K562 (cell line): ENCODE measurements at regions not wholly inside any gene's neighbourhood (a gene's known extent, or its start where the extent isn't known, plus 50 kb on each side); places are given as distances from the start of the nearest gene placed in this dataset.

Source experiments
- ATAC-seq: fragments of 200-7000 bp; cut with Tn5 transposase; 3 replicates; pipeline ENCODE4 v1.9.1; 2020; ENCODE audit warnings: moderate library complexity
- BruUV-seq: library from RNA; stranded (reverse); fragments of 400-500 nt; replicated peaks from 2 replicates; lab custom pipeline; 2021; lab: Mats Ljungman, UMichigan
- CTCF ChIA-PET: fragments of 300-600 bp; formaldehyde crosslinking; extraction: SDS; loops from one replicate; lab custom pipeline; 2021; ENCODE audit warnings: low intra/inter-chr PET ratio; lab: Yijun Ruan, JAX
- POLR2A ChIA-PET: fragments of 300-600, 350-650 bp; sonication (Branson Sonifier 250); formaldehyde crosslinking; extraction: SDS; loops from one replicate; lab custom pipeline; 2021; ENCODE audit warnings: antibody characterized with exemption, inconsistent platforms; lab: Yijun Ruan, JAX
- DNase-seq, 4 experiments: peaks; one replicate each; pipeline versions ENCODE4 v3.0.0 to v3.0.0-alpha.2; 2011 to 2018; ENCODE audit warnings: low spot score in 3 of 4, mixed read lengths in 3 of 4; ENCODE audit errors: extremely low read depth in 1 of 4
- FAIRE-seq: peaks from 2 replicates; lab custom pipeline; 2011; peaks lifted over from hg19 to GRCh38; lab: Jason Lieb, UNC
- H2AFZ ChIP-seq: 2 replicates; pipeline ENCODE4 v1.6.0; 2011; ENCODE audit warnings: low read depth, low read length, control low read depth, inconsistent platforms
- H3K27ac ChIP-seq: fragments of 200-600 bp; 3 replicates; pipeline ENCODE4 v1.8.0; 2011; ENCODE audit warnings: low read depth, mild to moderate bottlenecking, control low read depth, inconsistent platforms, low read length, moderate library complexity, mixed read lengths; ENCODE audit errors: extremely low read depth
- H3K27me3 ChIP-seq, 2 experiments: fragments of 300-600 bp in 1 of 2; 2 replicates in 1 of 2; 3 replicates in 1 of 2; pipeline versions ENCODE4 v1.6.0 to v1.8.0; 2011; ENCODE audit warnings: inconsistent platforms in 2 of 2, low read length in 2 of 2, mild to moderate bottlenecking in 1 of 2, mixed read lengths in 1 of 2, moderate library complexity in 1 of 2; ENCODE audit not compliant: control insufficient read depth in 2 of 2, insufficient read depth in 2 of 2
- H3K36me3 ChIP-seq: fragments of 300-600 bp; 3 replicates; pipeline ENCODE4 v1.8.0; 2011; ENCODE audit warnings: mild to moderate bottlenecking, low read length, inconsistent platforms; ENCODE audit not compliant: control insufficient read depth, insufficient read depth
- H3K4me1 ChIP-seq, 2 experiments: fragments of 200-600 bp in 1 of 2; replicated peaks in 1 of 2; 2 replicates in 1 of 2; 3 replicates in 1 of 2; pipeline versions ENCODE4 v1.5.1 to v1.8.0; 2011; ENCODE audit warnings: inconsistent platforms in 2 of 2, low read length in 2 of 2, mild to moderate bottlenecking in 1 of 2, mixed read lengths in 1 of 2, moderate library complexity in 1 of 2; ENCODE audit not compliant: control insufficient read depth in 2 of 2, insufficient read depth in 2 of 2
- H3K4me2 ChIP-seq: 2 replicates; pipeline ENCODE4 v1.6.1; 2011; ENCODE audit warnings: low read length, control low read depth, inconsistent platforms, mixed read lengths; ENCODE audit not compliant: insufficient read depth
- H3K4me3 ChIP-seq: fragments of 200-600 bp; sonication (generic), shearing (Covaris generic); 2 replicates; pipeline ENCODE4 v1.5.1; 2016; ENCODE audit warnings: control low read depth, inconsistent platforms
- H3K79me2 ChIP-seq: fragments of 200-600 bp; 3 replicates; pipeline ENCODE4 v1.8.0; 2011; ENCODE audit warnings: low read length, inconsistent platforms; ENCODE audit not compliant: control insufficient read depth, insufficient read depth
- H3K9ac ChIP-seq, 2 experiments: 2 replicates each; pipeline versions ENCODE4 v1.6.0 to v1.6.1; 2011; ENCODE audit warnings: low read depth in 2 of 2, low read length in 2 of 2, control low read depth in 1 of 2, inconsistent platforms in 1 of 2, mild to moderate bottlenecking in 1 of 2, mixed read lengths in 1 of 2; ENCODE audit not compliant: insufficient read depth in 1 of 2
- H3K9me1 ChIP-seq: one replicate; pipeline ENCODE4 v1.6.0; 2011; ENCODE audit warnings: inconsistent platforms, mild to moderate bottlenecking, low read length, moderate library complexity; ENCODE audit not compliant: control insufficient read depth, insufficient read depth
- H3K9me3 ChIP-seq: replicated peaks from 2 replicates; pipeline ENCODE4 v1.5.1; 2011; ENCODE audit warnings: low read depth, low read length, inconsistent platforms; ENCODE audit not compliant: control insufficient read depth, insufficient read depth
- H4K20me1 ChIP-seq: replicated peaks from 2 replicates; pipeline ENCODE4 v1.6.1; 2011; ENCODE audit warnings: low read length, inconsistent platforms, mixed read lengths; ENCODE audit not compliant: control insufficient read depth, insufficient read depth
- FOXJ2 ChIP-seq: fragments of 200-800 bp; sonication (Bioruptor generic); IDR thresholded peaks from 2 replicates; pipeline ENCODE4 v1.6.1; 2016; ENCODE audit warnings: missing genetic modification characterization, missing compliant biosample characterization
- JUNB ChIP-seq: fragments of 450-650 bp; formaldehyde crosslinking; conservative IDR thresholded peaks from 2 replicates; pipeline ENCODE4 v1.4.0; 2020; ENCODE audit warnings: mild to moderate bottlenecking
- MAFF ChIP-seq: IDR thresholded peaks from 2 replicates; pipeline ENCODE4 v1.6.1; 2012; ENCODE audit warnings: low read length, improper control_type of control experiment
- MTA3 ChIP-seq: fragments of 450-650 bp; formaldehyde crosslinking; IDR thresholded peaks from 2 replicates; pipeline ENCODE4 v1.6.1; 2017; ENCODE audit warnings: mild to moderate bottlenecking, borderline replicate concordance
- MTF1 ChIP-seq: fragments of 250-450 bp; sonication (Bioruptor Pico); IDR thresholded peaks from 2 replicates; pipeline ENCODE4 v1.9.0; 2021; ENCODE audit warnings: moderate library complexity, mild to moderate bottlenecking, inconsistent platforms, borderline replicate concordance
- NCOA2 ChIP-seq, 2 experiments: fragments of 450-650 bp; IDR thresholded peaks; 2 replicates each; pipeline ENCODE4 v1.6.1; 2018; ENCODE audit warnings: mild to moderate bottlenecking in 2 of 2, moderate library complexity in 1 of 2; ENCODE audit not compliant: partially characterized antibody in 2 of 2
- PHF20 ChIP-seq: fragments of 450-650 bp; IDR thresholded peaks from 2 replicates; pipeline ENCODE4 v1.6.1; 2018; ENCODE audit not compliant: partially characterized antibody
- PHTF2 ChIP-seq: fragments of 250-450 bp; sonication (Bioruptor Pico); IDR thresholded peaks from 2 replicates; pipeline ENCODE4 v1.5.0; 2021; ENCODE audit warnings: mild to moderate bottlenecking
- TEAD2 ChIP-seq: fragments of 450-650 bp; IDR thresholded peaks from 2 replicates; pipeline ENCODE4 v1.6.1; 2016; ENCODE audit warnings: missing genetic modification characterization, control low read depth, missing compliant biosample characterization
- TRIM24 ChIP-seq, 2 experiments: fragments of 450-650 bp; IDR thresholded peaks; 2 replicates each; pipeline ENCODE4 v1.6.1; 2016
- ZNF263 ChIP-seq: sonication (generic); formaldehyde crosslinking; IDR thresholded peaks from 2 replicates; pipeline ENCODE4 v1.8.0; 2022; ENCODE audit warnings: mild to moderate bottlenecking, missing genetic modification reagents, borderline replicate concordance
- ZNF354B ChIP-seq: fragments of 250-450 bp; sonication (Bioruptor Pico); IDR thresholded peaks from 2 replicates; pipeline ENCODE4 v1.4.0; 2020
- WGBS: fragments of 100-300 bp; shearing (Covaris generic); methylation state at CpG from one replicate; pipeline ENCODE4 v1.1.6; 2016; ENCODE audit warnings: low coverage, mixed read lengths; ENCODE audit not compliant: insufficient coverage; ENCODE audit errors: missing lambda C conversion rate; 5-methylcytosine and 5-hydroxymethylcytosine counted together
- in situ Hi-C: fragments of 300-500 bp; cut with MboI; formaldehyde crosslinking; loops from 4 replicates; pipeline ENCODE4 v1.15.0; 2018; ENCODE audit warnings: inconsistent platforms, mixed read lengths
- intact Hi-C: fragments of 100-400 bp; cut with micrococcal nuclease; formaldehyde crosslinking; loops from 2 replicates; pipeline ENCODE4 v1.14.2; 2022
- TF ChIP-seq, protein P1 (sequence below): fragments of 450-650 bp; formaldehyde crosslinking; IDR thresholded peaks from 2 replicates; pipeline ENCODE4 v1.4.0; 2020; ENCODE audit warnings: mild to moderate bottlenecking, mixed read lengths
- TF ChIP-seq, protein P2 (sequence below): fragments of 450-650 bp; IDR thresholded peaks from 2 replicates; pipeline ENCODE4 v1.6.1; 2018; ENCODE audit warnings: mild to moderate bottlenecking, low read depth; ENCODE audit not compliant: partially characterized antibody

DNA sequence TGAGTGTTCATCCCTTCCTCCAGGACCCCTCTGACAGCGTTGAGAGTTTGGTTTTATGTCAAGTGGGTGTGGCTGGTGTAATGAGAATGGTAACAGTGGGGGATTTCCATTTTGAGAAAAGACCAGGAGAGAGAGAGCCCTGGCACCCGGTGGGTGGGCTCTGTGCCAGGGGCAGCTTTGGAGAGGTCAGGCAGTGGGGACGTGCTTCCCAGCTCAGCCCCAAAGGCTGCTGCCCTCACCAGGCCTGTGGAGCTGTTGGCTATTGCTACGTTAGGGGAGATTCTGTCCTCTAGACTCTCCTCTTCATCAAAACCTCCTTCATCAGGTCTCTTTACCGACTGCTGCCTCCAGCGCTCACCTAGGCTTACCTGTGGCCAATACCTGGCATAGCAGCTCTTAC, 176.3 kb downstream of the PTPRU start:
- no TSS peak for BruUV-seq
- WGBS, result 0% methylated on average over 6 of the region's 6 CpGs
- Histone ChIP-seq H3K4me1 (no peaks in the 10 kb centered on the region), H2AFZ (no peak overlapping the region), H3K9me1 (no peaks in the 10 kb centered on the region), H4K20me1 (peaks cover 10% of the 10 kb centered on the region), H3K79me2 (no peaks in the 10 kb centered on the region), H3K27me3 (peaks cover 0 to 17% of the 10 kb centered on the region in 2 experiments; a peak in 2 of 5 replicates), H3K4me3 (no peak overlapping the region), H3K36me3 (no peaks in the 10 kb centered on the region), H3K4me2 (no peak overlapping the region), H3K9ac (no peak overlapping the region), H3K27ac (no peak overlapping the region), H3K9me3 (no peaks in the 10 kb centered on the region)
- ChIA-PET POLR2A (interaction anchor here (0.6 kb wide), 1 partner anchor 191 kb away, joined by 5 read pairs; no protein-coding TSS in a partner anchor), CTCF (no interaction called here)
- in situ Hi-C loops, result no loop called here
- FAIRE-seq (no peak), DNase-seq (no peak), ATAC-seq (no peak)
- TF ChIP-seq TRIM24 (IDR thresholded peaks at IDR 0.05), result no peak
- no peak for TF ChIP-seq ZNF354B (CRISPR knock-in tag)
- no peak for TF ChIP-seq MAFF
- intact Hi-C loops, result loop anchor here (5.0 kb wide), 1 partner anchor 70 kb away; no protein-coding TSS in a partner anchor

DNA sequence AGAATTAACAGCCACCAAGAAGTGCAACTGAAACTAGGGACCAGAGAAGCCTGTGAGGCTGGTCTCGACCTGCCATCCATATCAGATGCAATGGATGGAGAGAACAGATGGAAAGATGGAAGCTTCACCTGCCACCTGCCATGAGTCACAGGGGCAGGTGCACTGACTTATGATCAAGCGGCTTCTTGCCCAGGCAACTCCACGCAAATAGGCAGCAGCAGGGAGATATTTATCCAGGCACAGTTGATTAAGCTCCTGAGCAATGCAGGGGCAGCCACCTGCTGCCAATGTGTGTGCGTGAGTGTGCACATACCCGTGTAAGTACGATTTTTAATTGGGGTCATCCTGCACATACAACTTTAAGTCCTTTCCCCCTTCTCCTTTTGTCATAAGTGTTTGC, 174.2 kb downstream of the PTPRU start:
- no peaks in the 10 kb centered on the region for H3K79me2 ChIP-seq
- H3K9ac ChIP-seq, result no peak overlapping the region
- 1% methylated on average over 6 of the region's 6 CpGs for WGBS
- H3K36me3 ChIP-seq, result no peaks in the 10 kb centered on the region
- H3K4me3 ChIP-seq, result no peak overlapping the region
- no peaks in the 10 kb centered on the region for H3K4me1 ChIP-seq
- no peak for DNase-seq
- H3K27me3 ChIP-seq, result peaks cover 0 to 14% of the 10 kb centered on the region in 2 experiments; a peak in 1 of 5 replicates
- peaks cover 10% of the 10 kb centered on the region for H4K20me1 ChIP-seq
- no peak overlapping the region for H2AFZ ChIP-seq
- no peak for FAIRE-seq
- TF ChIP-seq TEAD2 (tag) (no peak), JUNB (CRISPR knock-in tag) (no peak), ZNF263 (CRISPR knock-in tag) (no peak), PHF20 (no peak), MTF1 (CRISPR knock-in tag) (no peak), NCOA2 (IDR thresholded peaks at IDR 0.05; ENCODE audit: partially characterized antibody in 2 of 2) (no peak), MTA3 (no peak), PHTF2 (CRISPR knock-in tag) (no peak), FOXJ2 (tag) (no peak)
- TF ChIP-seq, protein P1, sequence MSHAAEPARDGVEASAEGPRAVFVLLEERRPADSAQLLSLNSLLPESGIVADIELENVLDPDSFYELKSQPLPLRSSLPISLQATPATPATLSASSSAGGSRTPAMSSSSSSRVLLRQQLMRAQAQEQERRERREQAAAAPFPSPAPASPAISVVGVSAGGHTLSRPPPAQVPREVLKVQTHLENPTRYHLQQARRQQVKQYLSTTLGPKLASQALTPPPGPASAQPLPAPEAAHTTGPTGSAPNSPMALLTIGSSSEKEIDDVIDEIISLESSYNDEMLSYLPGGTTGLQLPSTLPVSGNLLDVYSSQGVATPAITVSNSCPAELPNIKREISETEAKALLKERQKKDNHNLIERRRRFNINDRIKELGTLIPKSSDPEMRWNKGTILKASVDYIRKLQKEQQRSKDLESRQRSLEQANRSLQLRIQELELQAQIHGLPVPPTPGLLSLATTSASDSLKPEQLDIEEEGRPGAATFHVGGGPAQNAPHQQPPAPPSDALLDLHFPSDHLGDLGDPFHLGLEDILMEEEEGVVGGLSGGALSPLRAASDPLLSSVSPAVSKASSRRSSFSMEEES (CRISPR knock-in tag), result no peak
- TF ChIP-seq, protein P2, sequence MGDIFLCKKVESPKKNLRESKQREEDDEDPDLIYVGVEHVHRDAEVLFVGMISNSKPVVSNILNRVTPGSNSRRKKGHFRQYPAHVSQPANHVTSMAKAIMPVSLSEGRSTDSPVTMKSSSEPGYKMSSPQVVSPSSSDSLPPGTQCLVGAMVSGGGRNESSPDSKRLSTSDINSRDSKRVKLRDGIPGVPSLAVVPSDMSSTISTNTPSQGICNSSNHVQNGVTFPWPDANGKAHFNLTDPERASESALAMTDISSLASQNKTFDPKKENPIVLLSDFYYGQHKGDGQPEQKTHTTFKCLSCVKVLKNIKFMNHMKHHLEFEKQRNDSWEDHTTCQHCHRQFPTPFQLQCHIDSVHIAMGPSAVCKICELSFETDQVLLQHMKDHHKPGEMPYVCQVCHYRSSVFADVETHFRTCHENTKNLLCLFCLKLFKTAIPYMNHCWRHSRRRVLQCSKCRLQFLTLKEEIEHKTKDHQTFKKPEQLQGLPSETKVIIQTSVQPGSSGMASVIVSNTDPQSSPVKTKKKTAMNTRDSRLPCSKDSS, result no peak
- in situ Hi-C loops, result no loop called here
- ChIA-PET POLR2A (no interaction called here), CTCF (no interaction called here)
- H3K4me2 ChIP-seq, result no peak overlapping the region
- no peaks in the 10 kb centered on the region for H3K9me1 ChIP-seq
- H3K9me3 ChIP-seq, result no peaks in the 10 kb centered on the region
- intact Hi-C loops, result loop anchor here (5.0 kb wide), 1 partner anchor 68 kb away; no protein-coding TSS in a partner anchor
- no peak for ATAC-seq
- no peak overlapping the region for H3K27ac ChIP-seq
- no TSS peak for BruUV-seq
